ENCODE measurements at regions not wholly inside any gene's neighbourhood (a gene's known extent, or its start where the extent isn't known, plus 50 kb on each side); places are given as distances from the start of the nearest gene placed in this dataset.

- Histone ChIP-seq H3K27me3 (no peaks in the 10 kb centered on the region), H3K4me1 (no peaks in the 10 kb centered on the region), H3K4me3 (no peak overlapping the region), H3K36me3 (no peaks in the 10 kb centered on the region), H3K9me3 (no peaks in the 10 kb centered on the region), H3K27ac (no peak overlapping the region)
- TF ChIP-seq CTCF (IDR thresholded peaks at IDR 0.05) (no peak), POLR2AphosphoS5 (IDR thresholded peaks at IDR 0.05; ENCODE audit: insufficient read depth in 1 of 2, low read depth in 1 of 2) (no peak), POLR2A (IDR thresholded peaks at IDR 0.05) (no peak)
- no peak for DNase-seq (ENCODE audit: extremely low spot score in 2 of 2)
- intact Hi-C loops (cut with DNase I): no loop called here
Observed at GRCh38 chr2:19300961-19301360, 57.5 kb downstream of the OSR1 start.

- intact Hi-C loops (cut with DNase I): no loop called here
- TF ChIP-seq POLR2AphosphoS5 (IDR thresholded peaks at IDR 0.05; ENCODE audit: insufficient read depth in 1 of 2, low read depth in 1 of 2): no peak
- no peak for TF ChIP-seq POLR2A (IDR thresholded peaks at IDR 0.05)
- TF ChIP-seq CTCF (IDR thresholded peaks at IDR 0.05): no peak
Observed at GRCh38 chr2:19299522-19299921, 58.9 kb downstream of the OSR1 start.

GRCh38 chr2:19299032-19299431, 59.4 kb downstream of the OSR1 start:
- H3K9me3 ChIP-seq: no peaks in the 10 kb centered on the region
- no peaks in the 10 kb centered on the region for H3K27me3 ChIP-seq
- H3K4me3 ChIP-seq: no peak overlapping the region
- intact Hi-C loops (cut with DNase I): no loop called here
- TF ChIP-seq POLR2AphosphoS5 (IDR thresholded peaks at IDR 0.05; ENCODE audit: insufficient read depth in 1 of 2, low read depth in 1 of 2): peak in 1 of 2 donors; percentile 10
- TF ChIP-seq POLR2A (IDR thresholded peaks at IDR 0.05): no peak
- H3K36me3 ChIP-seq: no peaks in the 10 kb centered on the region
- DNase-seq (ENCODE audit: extremely low spot score in 2 of 2): no peak
- H3K27ac ChIP-seq: no peak overlapping the region
- H3K4me1 ChIP-seq: no peaks in the 10 kb centered on the region

More at GRCh38 chr2:19299522-19299921, 58.9 kb downstream of the OSR1 start:
- Histone ChIP-seq H3K4me1 (no peaks in the 10 kb centered on the region), H3K27me3 (no peaks in the 10 kb centered on the region), H3K27ac (no peak overlapping the region), H3K36me3 (no peaks in the 10 kb centered on the region), H3K4me3 (no peak overlapping the region), H3K9me3 (no peaks in the 10 kb centered on the region)
- DNase-seq (ENCODE audit: extremely low spot score in 2 of 2): no peak

- Histone ChIP-seq H3K4me3 (no peak overlapping the region), H3K4me1 (no peaks in the 10 kb centered on the region), H3K27ac (no peak overlapping the region), H3K27me3 (no peaks in the 10 kb centered on the region), H3K36me3 (no peaks in the 10 kb centered on the region), H3K9me3 (no peaks in the 10 kb centered on the region)
- TF ChIP-seq POLR2AphosphoS5 (IDR thresholded peaks at IDR 0.05; ENCODE audit: insufficient read depth in 1 of 2, low read depth in 1 of 2) (no peak), CTCF (IDR thresholded peaks at IDR 0.05) (no peak), POLR2A (IDR thresholded peaks at IDR 0.05) (no peak)
- intact Hi-C loops (cut with DNase I): no loop called here
- DNase-seq (ENCODE audit: extremely low spot score in 2 of 2): no peak
Observed at GRCh38 chr2:19297716-19298115, 60.7 kb downstream of the OSR1 start.

- intact Hi-C loops (cut with DNase I): no loop called here
- Histone ChIP-seq H3K36me3 (no peaks in the 10 kb centered on the region), H3K9me3 (no peaks in the 10 kb centered on the region), H3K27ac (no peak overlapping the region), H3K27me3 (no peaks in the 10 kb centered on the region), H3K4me1 (no peaks in the 10 kb centered on the region), H3K4me3 (no peak overlapping the region)
- TF ChIP-seq CTCF (IDR thresholded peaks at IDR 0.05) (no peak), POLR2AphosphoS5 (IDR thresholded peaks at IDR 0.05; ENCODE audit: insufficient read depth in 1 of 2, low read depth in 1 of 2) (no peak), POLR2A (IDR thresholded peaks at IDR 0.05) (no peak)
- no peak for DNase-seq (ENCODE audit: extremely low spot score in 2 of 2)
Observed at GRCh38 chr2:19295998-19296502, 62.4 kb downstream of the OSR1 start.

Data from vagina (tissue), 2 donors.